Activated naive CD4-positive, alpha-beta T cell treated with anti-CD3 and anti-CD28 coated beads, Interleukin-2, amount 50 U/mL, for 72 hours (primary cell): ENCODE measurements at regions not wholly inside any gene's neighbourhood (a gene's known extent, or its start where the extent isn't known, plus 50 kb on each side); places are given as distances from the start of the nearest gene placed in this dataset.
"Not testable (repeated sequence)": the region's sequence is repeated elsewhere in the genome, so short reads cannot be mapped to it uniquely, and the experiment has no call there.

ENCODE experiments used
- ATAC-seq, 2 donors: fragments of 150-1000 bp; cut with Tn5 transposase; 2 replicates each; pipeline ENCODE4 v1.10.0; 2021; ENCODE audit warnings: mild to moderate bottlenecking in 2 of 2, moderate library complexity in 2 of 2
- DNase-seq, 2 donors: peaks; one replicate each; pipeline ENCODE4 v3.0.0; 2021 to 2022; ENCODE audit warnings: low spot score in 2 of 2
- H3K27ac Mint-ChIP-seq, 2 donors: one replicate each; pipeline ENCODE4 v1.8.0; 2022; ENCODE audit warnings: mild to moderate bottlenecking in 2 of 2, mixed read lengths in 2 of 2
- H3K36me3 Mint-ChIP-seq, 2 donors: one replicate each; pipeline ENCODE4 v1.8.0; 2022; ENCODE audit warnings: mixed read lengths in 2 of 2
- H3K9me3 Mint-ChIP-seq, 2 donors: one replicate each; pipeline ENCODE4 v1.8.0; 2022; ENCODE audit warnings: mixed read lengths in 2 of 2

GRCh38 chr4:18627447-18628005, 606.0 kb upstream of the LCORL start:
- peaks cover 5 to 8% of the 10 kb centered on the region in 2 donors for H3K9me3 Mint-ChIP-seq
- DNase-seq (no peak), ATAC-seq (no peak)
- peaks cover 0 to 5% of the 10 kb centered on the region in 2 donors for H3K36me3 Mint-ChIP-seq
- H3K27ac Mint-ChIP-seq: no peak overlapping the region

GRCh38 chr4:18626996-18627395, 605.4 kb upstream of the LCORL start:
- H3K27ac Mint-ChIP-seq: no peak overlapping the region
- DNase-seq: no peak
- peaks cover 0 to 5% of the 10 kb centered on the region in 2 donors for H3K36me3 Mint-ChIP-seq

GRCh38 chr4:18626366-18626765, 604.8 kb upstream of the LCORL start:
- Mint-ChIP-seq H3K36me3 (peaks cover 0 to 5% of the 10 kb centered on the region in 2 donors), H3K27ac (no peak overlapping the region), H3K9me3 (peaks cover 5 to 7% of the 10 kb centered on the region in 2 donors)
- DNase-seq (no peak), ATAC-seq (no peak)

More at GRCh38 chr4:18626996-18627395, 605.4 kb upstream of the LCORL start:
- H3K9me3 Mint-ChIP-seq: peaks cover 5 to 7% of the 10 kb centered on the region in 2 donors
- no peak for ATAC-seq

- no peak overlapping the region for H3K27ac Mint-ChIP-seq
- DNase-seq (no peak), ATAC-seq (no peak)
- H3K36me3 Mint-ChIP-seq: peaks cover 0 to 5% of the 10 kb centered on the region in 2 donors
- H3K9me3 Mint-ChIP-seq: peaks cover 5 to 7% of the 10 kb centered on the region in 2 donors
Measured at GRCh38 chr4:18621186-18621585, 599.6 kb upstream of the LCORL start.

- no peak for DNase-seq
- Mint-ChIP-seq H3K36me3 (no peaks in the 10 kb centered on the region), H3K27ac (no peak overlapping the region), H3K9me3 (no peaks in the 10 kb centered on the region)
- ATAC-seq: no peak
Measured at GRCh38 chr4:18616720-18617119, 595.2 kb upstream of the LCORL start.

- H3K9me3 Mint-ChIP-seq: peaks cover 6 to 7% of the 10 kb centered on the region in 2 donors
- ATAC-seq (no peak), DNase-seq (no peak)
- H3K36me3 Mint-ChIP-seq: peaks cover 0 to 5% of the 10 kb centered on the region in 2 donors
- no peak overlapping the region for H3K27ac Mint-ChIP-seq
Measured at GRCh38 chr4:18611026-18611425, 589.5 kb upstream of the LCORL start.

- ATAC-seq (no peak), DNase-seq (no peak)
- Mint-ChIP-seq H3K9me3 (peaks cover 6 to 7% of the 10 kb centered on the region in 2 donors), H3K36me3 (peaks cover 0 to 5% of the 10 kb centered on the region in 2 donors), H3K27ac (no peak overlapping the region)
Measured at GRCh38 chr4:18608908-18609533, 587.5 kb upstream of the LCORL start.

GRCh38 chr4:18602610-18603009, 581.1 kb upstream of the LCORL start:
- not testable (repeated sequence) for H3K27ac Mint-ChIP-seq, H3K36me3 Mint-ChIP-seq, H3K9me3 Mint-ChIP-seq, DNase-seq, ATAC-seq

- DNase-seq: peak in 1 of 2 donors; percentile 41
- peak; percentile 33 to 61 for ATAC-seq
- H3K9me3 Mint-ChIP-seq: no peaks in the 10 kb centered on the region
- H3K27ac Mint-ChIP-seq: no peak overlapping the region
- no peaks in the 10 kb centered on the region for H3K36me3 Mint-ChIP-seq
Measured at GRCh38 chr4:18593297-18594002, 571.9 kb upstream of the LCORL start.

- no peaks in the 10 kb centered on the region for H3K9me3 Mint-ChIP-seq
- no peak overlapping the region for H3K27ac Mint-ChIP-seq
- ATAC-seq (no peak), DNase-seq (no peak)
- no peaks in the 10 kb centered on the region for H3K36me3 Mint-ChIP-seq
Measured at GRCh38 chr4:18582841-18583240, 561.3 kb upstream of the LCORL start.

GRCh38 chr4:18578307-18578706, 556.8 kb upstream of the LCORL start:
- ATAC-seq: no peak
- Mint-ChIP-seq H3K27ac (no peak overlapping the region), H3K9me3 (no peaks in the 10 kb centered on the region), H3K36me3 (no peaks in the 10 kb centered on the region)
- DNase-seq: no peak

GRCh38 chr4:18572481-18572880, 550.9 kb upstream of the LCORL start:
- Mint-ChIP-seq H3K27ac (no peak overlapping the region), H3K9me3 (no peaks in the 10 kb centered on the region), H3K36me3 (no peaks in the 10 kb centered on the region)
- no peak for ATAC-seq
- no peak for DNase-seq

GRCh38 chr4:18571301-18571761, 549.8 kb upstream of the LCORL start:
- Mint-ChIP-seq H3K27ac (no peak overlapping the region), H3K9me3 (no peaks in the 10 kb centered on the region), H3K36me3 (no peaks in the 10 kb centered on the region)
- ATAC-seq (peak in 1 of 2 donors; percentile 41), DNase-seq (no peak)

GRCh38 chr4:18570370-18570769, 548.8 kb upstream of the LCORL start:
- no peaks in the 10 kb centered on the region for H3K36me3 Mint-ChIP-seq
- DNase-seq (no peak), ATAC-seq (no peak)
- H3K9me3 Mint-ChIP-seq: no peaks in the 10 kb centered on the region
- H3K27ac Mint-ChIP-seq: no peak overlapping the region

- no peak for ATAC-seq
Measured at GRCh38 chr4:18568600-18568999, 547.0 kb upstream of the LCORL start.

GRCh38 chr4:18566970-18567799, 545.6 kb upstream of the LCORL start:
- no peak for DNase-seq
- peaks cover 3% of the 10 kb centered on the region in 2 donors for H3K9me3 Mint-ChIP-seq
- no peak for ATAC-seq
- no peaks in the 10 kb centered on the region for H3K36me3 Mint-ChIP-seq
- H3K27ac Mint-ChIP-seq: no peak overlapping the region

More at GRCh38 chr4:18568600-18568999, 547.0 kb upstream of the LCORL start:
- Mint-ChIP-seq H3K9me3 (no peaks in the 10 kb centered on the region), H3K36me3 (no peaks in the 10 kb centered on the region), H3K27ac (no peak overlapping the region)
- DNase-seq: no peak

- H3K9me3 Mint-ChIP-seq: peaks cover 15% of the 10 kb centered on the region in 2 donors
- H3K27ac Mint-ChIP-seq: no peak overlapping the region
- peaks cover 0 to 5% of the 10 kb centered on the region in 2 donors for H3K36me3 Mint-ChIP-seq
- ATAC-seq (no peak), DNase-seq (no peak)
Measured at GRCh38 chr4:18559492-18559891, 537.9 kb upstream of the LCORL start.
